ENCODE measurements at regions not wholly inside any gene's neighbourhood (a gene's known extent, or its start where the extent isn't known, plus 50 kb on each side); places are given as distances from the start of the nearest gene placed in this dataset.

DNA sequence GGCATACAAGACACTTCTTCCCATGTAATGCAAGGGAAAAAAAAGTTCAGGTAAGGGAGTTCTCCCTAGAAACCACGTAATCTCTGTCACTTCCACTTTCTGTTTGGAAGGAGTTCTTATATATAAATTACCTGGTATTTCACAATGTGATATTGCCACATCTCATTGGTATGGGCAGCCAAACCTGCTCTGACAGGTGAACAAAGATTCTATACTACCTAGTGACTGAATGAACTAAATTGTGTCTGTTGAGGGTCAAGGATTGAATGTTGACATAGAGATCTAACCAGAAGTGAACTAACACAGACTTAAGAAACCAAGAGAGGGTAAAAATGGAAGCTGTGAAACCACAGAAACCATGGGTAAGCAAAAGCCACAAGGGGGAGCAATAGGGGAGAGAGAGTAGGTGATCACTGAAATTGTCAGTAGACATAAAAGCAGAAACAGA, 161.3 kb downstream of the RPL10L start:
- H3K4me3 Mint-ChIP-seq: no peak overlapping the region
- peaks cover 5% of the 10 kb centered on the region for H3K9me3 Mint-ChIP-seq
- no peaks in the 10 kb centered on the region for H3K36me3 Mint-ChIP-seq (ENCODE audit: low read depth)
- DNase-seq: no peak
- no peaks in the 10 kb centered on the region for H3K4me1 Mint-ChIP-seq
- H3K27me3 Mint-ChIP-seq: no peaks in the 10 kb centered on the region
- POLR2A ChIA-PET: no interaction called here
- H3K27ac Mint-ChIP-seq: no peak overlapping the region
- CTCF ChIA-PET: no interaction called here

DNA sequence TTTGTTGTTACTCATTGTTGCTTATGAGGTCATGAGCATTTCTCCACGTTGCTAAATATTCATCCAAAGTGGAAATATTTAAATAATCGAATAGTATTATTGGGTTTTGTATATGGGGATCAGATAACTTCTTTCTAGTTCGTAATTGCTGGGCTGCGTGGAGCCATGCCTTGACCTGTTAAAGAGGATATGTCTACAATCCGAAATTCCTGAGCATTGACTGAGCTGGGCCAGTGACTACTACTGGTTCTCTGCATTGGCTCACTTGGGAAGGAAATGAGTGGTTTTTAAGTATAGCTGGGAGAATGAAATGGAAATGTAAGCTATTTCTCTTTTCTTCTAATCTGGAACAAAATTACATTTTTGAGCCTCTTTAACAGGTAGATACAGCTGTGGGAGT, 163.2 kb downstream of the RPL10L start:
- POLR2A ChIA-PET: no interaction called here
- DNase-seq: no peak
- Mint-ChIP-seq H3K36me3 (ENCODE audit: low read depth) (no peaks in the 10 kb centered on the region), H3K27ac (no peak overlapping the region), H3K4me1 (no peaks in the 10 kb centered on the region), H3K4me3 (no peak overlapping the region), H3K9me3 (peaks cover 1% of the 10 kb centered on the region), H3K27me3 (no peaks in the 10 kb centered on the region)
- CTCF ChIA-PET: no interaction called here

DNA sequence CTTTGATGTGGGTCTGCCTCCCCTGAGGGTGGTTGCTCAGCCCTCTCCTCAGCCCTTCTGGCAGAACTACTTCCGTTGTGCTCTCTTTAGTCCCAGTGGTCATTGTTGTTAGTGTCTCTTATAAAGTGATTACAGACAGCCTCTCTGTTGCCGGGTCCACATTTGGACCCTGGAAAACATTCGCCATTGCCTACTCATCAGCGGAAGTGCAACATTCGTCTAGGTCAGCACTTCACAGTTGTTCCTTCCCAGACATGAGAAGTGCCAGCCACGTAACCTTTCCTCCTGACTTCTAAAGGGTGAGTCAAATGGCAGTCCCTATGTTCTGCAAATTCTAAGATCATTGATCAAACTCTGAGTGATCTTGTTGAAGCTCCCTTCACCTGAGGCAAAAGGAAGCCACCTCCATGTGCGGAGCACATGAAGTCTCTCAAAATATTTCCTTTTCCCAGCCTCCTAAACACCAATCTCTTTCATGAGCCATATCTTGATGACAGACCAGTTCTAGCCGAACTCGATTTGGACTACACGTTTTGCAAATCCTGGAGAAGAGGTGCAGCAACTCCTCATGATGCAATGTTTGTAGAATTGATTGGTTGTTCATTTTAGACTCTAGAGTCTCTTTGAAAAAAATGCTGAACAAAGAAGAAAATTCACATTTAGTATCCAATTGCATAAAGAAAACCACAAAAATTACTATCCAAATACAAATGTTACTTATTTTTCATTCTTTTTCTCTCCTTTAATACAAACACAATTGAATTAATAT, 163.8 kb downstream of the RPL10L start:
- ChIA-PET CTCF (no interaction called here), POLR2A (no interaction called here)
- DNase-seq: no peak
- no peak overlapping the region for H3K4me3 Mint-ChIP-seq
- no peaks in the 10 kb centered on the region for H3K27me3 Mint-ChIP-seq
- no peak overlapping the region for H3K27ac Mint-ChIP-seq
- no peaks in the 10 kb centered on the region for H3K9me3 Mint-ChIP-seq
- H3K36me3 Mint-ChIP-seq (ENCODE audit: low read depth): no peaks in the 10 kb centered on the region
- no peaks in the 10 kb centered on the region for H3K4me1 Mint-ChIP-seq

DNA sequence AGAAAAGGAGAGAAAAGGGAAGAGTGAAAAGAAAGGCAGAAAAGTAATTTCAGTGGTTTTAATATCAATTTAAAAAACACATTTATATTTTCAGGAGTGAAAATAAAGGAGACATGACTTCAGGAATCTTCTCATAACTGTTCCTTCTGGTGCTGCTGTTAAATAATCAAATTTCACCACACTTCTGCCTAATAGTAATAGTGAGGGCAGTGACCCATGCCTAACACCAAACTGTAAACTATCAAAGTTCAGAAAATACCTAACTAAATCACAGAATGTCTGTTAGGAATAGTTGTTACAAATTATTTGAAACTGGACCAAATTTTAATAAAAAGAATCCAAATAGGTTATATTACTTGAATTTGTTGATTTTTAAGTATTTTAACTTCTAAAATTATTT, 169.4 kb downstream of the RPL10L start:
- Mint-ChIP-seq H3K4me3 (no peak overlapping the region), H3K27me3 (no peaks in the 10 kb centered on the region), H3K4me1 (no peaks in the 10 kb centered on the region), H3K27ac (no peak overlapping the region), H3K36me3 (ENCODE audit: low read depth) (no peaks in the 10 kb centered on the region), H3K9me3 (peaks cover 4% of the 10 kb centered on the region)
- CTCF ChIA-PET: no interaction called here
- POLR2A ChIA-PET: no interaction called here
- DNase-seq: no peak

DNA sequence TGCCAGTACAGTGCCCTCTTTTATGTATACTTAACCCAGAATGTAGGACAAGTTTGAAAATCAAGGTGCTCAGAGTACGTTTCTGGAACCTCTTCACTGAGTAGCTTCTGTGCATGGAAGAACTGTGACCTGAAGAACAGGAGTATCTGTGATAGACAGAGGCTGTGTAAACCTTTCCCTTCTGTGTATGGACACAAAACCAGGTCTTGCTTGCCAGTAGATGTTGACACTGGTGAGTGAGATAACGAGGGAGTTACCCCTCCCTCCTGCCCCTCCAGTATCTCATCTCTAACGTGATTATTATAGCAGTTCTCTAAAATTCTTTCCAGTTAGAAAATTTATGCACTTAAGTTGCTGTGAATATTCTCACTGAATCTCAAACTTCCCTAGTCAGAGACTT, 170.8 kb downstream of the RPL10L start:
- no peaks in the 10 kb centered on the region for H3K27me3 Mint-ChIP-seq
- H3K27ac Mint-ChIP-seq: no peak overlapping the region
- H3K4me3 Mint-ChIP-seq: no peak overlapping the region
- DNase-seq: no peak
- peaks cover 6% of the 10 kb centered on the region for H3K9me3 Mint-ChIP-seq
- POLR2A ChIA-PET: no interaction called here
- H3K36me3 Mint-ChIP-seq (ENCODE audit: low read depth): no peaks in the 10 kb centered on the region
- H3K4me1 Mint-ChIP-seq: no peaks in the 10 kb centered on the region
- CTCF ChIA-PET: no interaction called here

DNA sequence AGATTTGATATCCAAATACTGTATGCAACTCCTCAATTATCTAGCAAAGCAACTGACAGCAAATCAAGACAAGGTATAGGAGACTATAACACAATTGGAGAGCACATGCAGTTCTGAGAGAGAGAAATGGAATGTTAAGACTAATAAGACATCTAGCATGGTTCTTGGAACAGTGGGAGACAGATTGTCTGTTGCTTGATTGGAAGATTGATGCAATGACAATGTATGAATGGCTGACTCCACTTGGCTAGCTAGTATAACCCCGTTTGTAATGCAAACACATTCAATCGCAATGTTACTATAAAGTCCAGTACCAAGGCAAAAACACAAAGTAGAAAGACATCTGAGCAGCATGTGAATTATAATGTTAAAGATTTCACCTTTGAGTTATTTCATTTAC, 179.3 kb downstream of the RPL10L start:
- ChIA-PET CTCF (no interaction called here), POLR2A (no interaction called here)
- Mint-ChIP-seq H3K36me3 (ENCODE audit: low read depth) (no peaks in the 10 kb centered on the region), H3K27me3 (no peaks in the 10 kb centered on the region), H3K4me1 (no peaks in the 10 kb centered on the region), H3K9me3 (peaks cover 3% of the 10 kb centered on the region), H3K4me3 (no peak overlapping the region), H3K27ac (no peak overlapping the region)
- DNase-seq: no peak

DNA sequence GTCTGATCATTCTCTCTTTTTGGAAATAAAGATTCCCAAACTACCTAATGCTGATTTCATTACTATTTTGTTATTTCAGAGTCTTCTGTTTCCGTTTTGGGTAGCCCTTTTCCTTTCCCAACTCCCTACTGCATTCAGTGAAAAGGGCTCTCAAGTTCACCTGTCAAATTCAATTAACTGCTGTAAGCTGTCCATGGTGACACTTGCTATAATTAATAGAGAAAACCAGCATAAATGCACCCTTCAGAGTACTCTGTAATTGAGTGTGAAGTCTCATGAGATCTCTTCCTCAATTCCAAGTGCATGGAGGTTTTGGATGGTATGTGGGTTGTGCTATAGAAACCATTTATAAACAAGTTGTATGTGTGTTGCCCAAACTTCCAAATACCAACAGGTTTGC, 187.2 kb downstream of the RPL10L start:
- CTCF ChIA-PET: no interaction called here
- H3K27me3 Mint-ChIP-seq: no peaks in the 10 kb centered on the region

DNA sequence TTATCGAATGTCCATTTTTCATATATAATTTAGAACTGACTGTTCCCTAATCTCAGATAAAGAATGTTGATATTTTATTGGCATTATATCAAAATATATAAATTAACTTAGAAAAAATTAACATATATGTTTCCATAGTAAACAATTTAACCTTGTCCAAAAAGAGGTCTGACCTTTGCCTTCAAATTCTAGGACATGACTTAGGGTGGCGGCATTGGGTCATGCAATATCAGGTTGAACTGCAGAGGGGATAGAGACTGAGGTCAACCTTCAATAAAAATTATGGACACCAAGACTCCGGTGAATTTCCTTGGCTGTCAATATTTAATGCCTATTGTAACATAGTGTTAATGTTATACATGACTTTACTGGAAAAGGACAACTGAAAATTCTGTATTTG, 199.8 kb downstream of the RPL10L start:
- Mint-ChIP-seq H3K36me3 (ENCODE audit: low read depth) (no peaks in the 10 kb centered on the region), H3K9me3 (no peaks in the 10 kb centered on the region), H3K27me3 (no peaks in the 10 kb centered on the region), H3K4me3 (no peak overlapping the region), H3K27ac (no peak overlapping the region), H3K4me1 (no peaks in the 10 kb centered on the region)
- ChIA-PET CTCF (no interaction called here), POLR2A (no interaction called here)
- DNase-seq: no peak

More for the DNA sequence above, 187.2 kb downstream of the RPL10L start:
- Mint-ChIP-seq H3K4me1 (no peaks in the 10 kb centered on the region), H3K36me3 (ENCODE audit: low read depth) (no peaks in the 10 kb centered on the region), H3K4me3 (no peak overlapping the region), H3K27ac (no peak overlapping the region), H3K9me3 (peaks cover 3% of the 10 kb centered on the region)
- no peak for DNase-seq
- POLR2A ChIA-PET: no interaction called here

DNA sequence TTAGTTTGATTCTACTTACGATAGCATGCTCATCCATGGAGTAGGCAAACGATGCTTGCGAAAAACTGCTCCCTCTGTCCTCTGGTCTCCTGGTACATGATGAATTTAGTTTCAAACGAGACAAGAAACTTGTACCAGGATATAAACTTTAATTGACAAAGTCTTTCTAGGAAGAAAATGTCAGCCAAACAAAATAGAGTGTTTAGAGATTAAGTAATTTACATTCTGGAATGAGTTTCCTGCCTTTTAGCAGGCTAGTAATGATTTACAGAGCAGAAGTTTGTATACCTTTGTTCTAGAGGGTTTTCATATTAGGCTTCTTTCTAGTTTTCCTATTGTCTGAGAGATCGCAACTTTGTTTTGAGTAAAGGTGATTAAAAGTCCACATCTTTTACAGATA, 206.9 kb downstream of the RPL10L start:
- H3K9me3 Mint-ChIP-seq: peaks cover 4% of the 10 kb centered on the region
- no peak overlapping the region for H3K4me3 Mint-ChIP-seq
- H3K27ac Mint-ChIP-seq: no peak overlapping the region
- ChIA-PET CTCF (no interaction called here), POLR2A (no interaction called here)
- no peaks in the 10 kb centered on the region for H3K27me3 Mint-ChIP-seq
- H3K36me3 Mint-ChIP-seq (ENCODE audit: low read depth): no peaks in the 10 kb centered on the region
- no peak for DNase-seq
- H3K4me1 Mint-ChIP-seq: no peaks in the 10 kb centered on the region

DNA sequence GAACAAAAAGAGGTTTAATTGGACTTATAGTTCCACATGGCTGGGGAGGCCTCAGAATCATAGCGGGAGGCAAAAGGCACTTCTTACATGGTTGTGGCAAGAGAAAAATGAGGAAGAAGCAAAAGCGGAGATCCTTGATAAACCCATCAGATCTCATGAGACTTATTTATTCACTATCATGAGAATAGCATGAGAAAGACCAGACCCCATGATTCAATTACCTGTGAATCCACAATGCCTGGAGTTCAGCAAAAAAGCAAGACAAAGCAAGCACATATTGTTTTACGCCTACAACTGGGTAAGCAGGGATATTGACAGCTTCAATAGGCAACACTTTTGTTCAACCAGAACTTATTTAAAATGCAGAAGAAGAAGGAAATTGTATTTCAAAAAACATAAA, 218.2 kb downstream of the RPL10L start:
- Mint-ChIP-seq H3K27ac (no peak overlapping the region), H3K36me3 (ENCODE audit: low read depth) (no peaks in the 10 kb centered on the region), H3K4me3 (no peak overlapping the region), H3K9me3 (peaks cover 22% of the 10 kb centered on the region), H3K27me3 (no peaks in the 10 kb centered on the region), H3K4me1 (no peaks in the 10 kb centered on the region)
- DNase-seq: no peak
- CTCF ChIA-PET: no interaction called here
- POLR2A ChIA-PET: no interaction called here

DNA sequence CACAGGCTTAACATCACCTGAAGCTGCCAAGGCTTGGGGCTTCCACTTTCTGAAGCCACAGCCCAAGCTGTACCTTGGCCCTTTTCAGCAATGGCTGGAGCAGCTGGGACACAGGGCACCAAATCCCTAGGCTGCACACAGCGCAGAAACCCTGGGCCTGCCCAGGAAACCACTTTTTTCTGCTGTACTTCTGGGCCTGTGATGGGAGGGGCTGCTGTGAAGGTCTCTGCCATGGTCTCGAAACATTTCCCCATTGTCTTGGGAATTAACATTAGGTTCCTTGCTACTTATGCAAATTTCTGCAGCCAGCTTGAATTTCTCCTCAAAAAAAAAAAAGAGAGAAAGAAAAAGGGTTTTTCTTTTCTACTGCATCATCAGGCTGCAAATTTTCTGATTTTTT, 219.1 kb downstream of the RPL10L start:
- ChIA-PET POLR2A (no interaction called here), CTCF (no interaction called here)
- no peaks in the 10 kb centered on the region for H3K36me3 Mint-ChIP-seq (ENCODE audit: low read depth)
- peaks cover 16% of the 10 kb centered on the region for H3K9me3 Mint-ChIP-seq
- no peaks in the 10 kb centered on the region for H3K27me3 Mint-ChIP-seq
- DNase-seq: no peak
- no peak overlapping the region for H3K27ac Mint-ChIP-seq
- no peak overlapping the region for H3K4me3 Mint-ChIP-seq
- no peaks in the 10 kb centered on the region for H3K4me1 Mint-ChIP-seq

DNA sequence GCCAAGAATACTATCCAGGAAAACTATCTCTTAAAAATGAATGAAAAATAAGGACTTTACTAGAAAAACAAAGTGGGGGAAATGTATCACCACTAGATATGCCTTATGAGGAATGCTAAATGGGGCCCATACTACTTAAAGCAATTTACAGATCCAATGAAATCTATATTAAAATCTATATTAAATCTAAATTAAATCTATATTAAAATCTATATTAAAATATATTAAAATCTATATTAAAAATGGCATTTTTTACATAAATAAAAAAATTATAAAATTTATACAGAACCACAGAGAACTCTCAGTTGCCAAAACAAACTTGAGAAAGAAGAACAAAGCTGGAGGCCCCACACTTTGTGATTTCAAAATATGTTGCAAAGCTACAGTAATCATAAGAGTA, 234.5 kb downstream of the RPL10L start:
- Mint-ChIP-seq H3K9me3 (peaks cover 5% of the 10 kb centered on the region), H3K27me3 (no peaks in the 10 kb centered on the region), H3K27ac (no peak overlapping the region), H3K4me3 (no peak overlapping the region), H3K36me3 (ENCODE audit: low read depth) (no peaks in the 10 kb centered on the region), H3K4me1 (no peaks in the 10 kb centered on the region)
- ChIA-PET CTCF (no interaction called here), POLR2A (no interaction called here)
- DNase-seq: no peak

DNA sequence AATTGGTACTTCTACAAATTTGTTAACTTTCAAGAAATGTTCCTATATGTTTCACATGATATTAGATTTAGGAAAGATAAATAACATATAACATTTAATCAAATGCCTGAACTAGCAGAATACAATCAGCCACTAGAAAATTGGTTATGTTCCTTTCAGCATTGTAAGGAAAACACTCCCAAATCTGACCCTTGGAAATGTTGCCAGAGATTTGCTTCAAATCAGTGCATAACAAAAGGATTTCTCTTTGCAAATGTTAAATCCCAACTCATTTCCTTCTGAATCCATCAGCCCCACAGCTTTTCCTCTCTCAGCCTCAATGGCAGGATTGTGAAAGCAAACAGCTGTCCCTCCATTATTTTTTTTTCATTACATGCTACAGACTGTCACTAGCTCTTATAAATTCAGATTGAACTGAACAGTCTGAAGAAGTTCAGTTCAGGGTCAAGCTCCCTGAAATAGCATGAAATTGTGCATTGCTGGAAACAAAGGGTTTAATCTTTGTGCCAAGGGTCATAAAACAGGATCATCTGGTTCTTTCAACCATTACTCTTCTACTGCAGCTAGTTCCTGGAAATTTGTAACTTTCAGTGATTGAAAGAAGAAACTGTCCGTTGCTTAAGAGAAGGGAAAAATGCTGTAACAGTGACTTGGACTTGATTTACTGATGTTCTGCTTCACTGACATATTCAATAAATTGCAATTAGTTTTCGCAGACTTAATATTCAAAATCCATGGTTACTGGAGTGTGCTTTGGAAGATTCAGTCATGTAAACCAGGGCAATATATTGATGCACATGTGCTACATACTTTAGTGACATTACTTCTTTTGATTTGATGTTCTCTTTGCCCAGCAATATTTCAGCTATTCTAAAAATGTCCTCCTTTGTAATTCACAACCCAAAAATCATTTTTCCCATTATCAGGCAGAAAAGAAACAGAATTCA, 246.4 kb downstream of the RPL10L start:
- no peaks in the 10 kb centered on the region for H3K27me3 Mint-ChIP-seq
- DNase-seq: no peak
- H3K36me3 Mint-ChIP-seq (ENCODE audit: low read depth): no peaks in the 10 kb centered on the region
- CTCF ChIA-PET: no interaction called here
- no peak overlapping the region for H3K4me3 Mint-ChIP-seq
- POLR2A ChIA-PET: no interaction called here
- H3K9me3 Mint-ChIP-seq: no peaks in the 10 kb centered on the region
- no peak overlapping the region for H3K27ac Mint-ChIP-seq
- no peaks in the 10 kb centered on the region for H3K4me1 Mint-ChIP-seq
